Liver (tissue), 8 donors: ENCODE measurements at regions not wholly inside any gene's neighbourhood (a gene's known extent, or its start where the extent isn't known, plus 50 kb on each side); places are given as distances from the start of the nearest gene placed in this dataset.

Experiments
- DNase-seq: peaks from one replicate; pipeline ENCODE4 v3.0.0-alpha.2; 2017; ENCODE audit warnings: low spot score
- H3K27ac ChIP-seq, 2 donors: one replicate each; pipeline ENCODE4 v1.7.0; 2013; ENCODE audit warnings: inconsistent platforms in 2 of 2, low read length in 2 of 2, control low read depth in 1 of 2, low read depth in 1 of 2, mild to moderate bottlenecking in 1 of 2
- H3K27me3 ChIP-seq, 4 donors: one replicate each; pipeline versions ENCODE4 v1.6.1 to v1.7.0; 2013; ENCODE audit warnings: low read length in 3 of 4, inconsistent platforms in 1 of 4, mild to moderate bottlenecking in 1 of 4, moderate library complexity in 1 of 4; ENCODE audit not compliant: control insufficient read depth in 4 of 4, insufficient read depth in 4 of 4
- H3K36me3 ChIP-seq, 4 donors: one replicate each; pipeline versions ENCODE4 v1.6.1 to v1.7.0; 2013; ENCODE audit warnings: low read length in 3 of 4, mild to moderate bottlenecking in 3 of 4, low read depth in 1 of 4, moderate library complexity in 1 of 4; ENCODE audit not compliant: control insufficient read depth in 4 of 4, insufficient read depth in 3 of 4
- H3K4me1 ChIP-seq, 4 donors: one replicate each; pipeline versions ENCODE4 v1.6.1 to v1.7.0; 2013; ENCODE audit warnings: low read length in 3 of 4, mild to moderate bottlenecking in 3 of 4, moderate library complexity in 1 of 4; ENCODE audit not compliant: control insufficient read depth in 4 of 4, insufficient read depth in 4 of 4
- H3K4me3 ChIP-seq, 3 donors: one replicate each; pipeline versions ENCODE4 v1.6.1 to v1.7.0; 2013; ENCODE audit warnings: low read length in 3 of 3, control low read depth in 1 of 3, low read depth in 1 of 3, mild to moderate bottlenecking in 1 of 3
- H3K9ac ChIP-seq, 2 donors: one replicate each; pipeline ENCODE4 v1.7.0; 2013; ENCODE audit warnings: low read length in 2 of 2, mild to moderate bottlenecking in 2 of 2, moderate library complexity in 2 of 2, control low read depth in 1 of 2, low read depth in 1 of 2
- H3K9me3 ChIP-seq, 4 donors: one replicate each; pipeline versions ENCODE4 v1.6.1 to v1.7.0; 2013; ENCODE audit warnings: low read length in 3 of 4; ENCODE audit not compliant: control insufficient read depth in 4 of 4
- ATF3 ChIP-seq: IDR thresholded peaks from 2 replicates; pipeline ENCODE4 v1.6.1; 2016; ENCODE audit warnings: antibody characterized with exemption
- CTCF ChIP-seq: fragments of 150-350 bp; IDR thresholded peaks from 2 replicates; pipeline ENCODE4 v1.5.1; 2017; ENCODE audit warnings: improper control_type of control experiment, low read depth, low read length; ENCODE audit not compliant: missing input control
- EGR1 ChIP-seq, 2 donors: IDR thresholded peaks; 2 replicates each; pipeline ENCODE4 v1.6.1; 2016 to 2018; ENCODE audit warnings: antibody characterized with exemption in 2 of 2, low read depth in 2 of 2
- FOXA1 ChIP-seq: IDR thresholded peaks from 2 replicates; pipeline ENCODE4 v1.6.1; 2016; ENCODE audit warnings: antibody characterized with exemption
- FOXA2 ChIP-seq: IDR thresholded peaks from 2 replicates; pipeline ENCODE4 v1.6.1; 2016; ENCODE audit warnings: antibody characterized with exemption
- GABPA ChIP-seq, 2 donors: IDR thresholded peaks in 1 of 2; conservative IDR thresholded peaks in 1 of 2; 2 replicates each; pipeline ENCODE4 v1.6.1; 2016; ENCODE audit warnings: antibody characterized with exemption in 2 of 2, mild to moderate bottlenecking in 1 of 2, moderate library complexity in 1 of 2
- HNF4A ChIP-seq, 2 donors: conservative IDR thresholded peaks; 2 replicates each; pipeline ENCODE4 v1.6.1; 2016; ENCODE audit warnings: antibody characterized with exemption in 2 of 2, mild to moderate bottlenecking in 2 of 2
- HNF4G ChIP-seq: IDR thresholded peaks from 2 replicates; pipeline ENCODE4 v1.6.1; 2016; ENCODE audit warnings: antibody characterized with exemption
- JUND ChIP-seq, 2 donors: IDR thresholded peaks; 2 replicates each; pipeline ENCODE4 v1.6.1; 2016; ENCODE audit warnings: antibody characterized with exemption in 2 of 2
- MAX ChIP-seq: IDR thresholded peaks from 2 replicates; pipeline ENCODE4 v1.6.1; 2016; ENCODE audit warnings: antibody characterized with exemption
- NR2F2 ChIP-seq: IDR thresholded peaks from 2 replicates; pipeline ENCODE4 v1.6.1; 2016; ENCODE audit warnings: antibody characterized with exemption
- RAD21 ChIP-seq, 2 donors: IDR thresholded peaks; 2 replicates each; pipeline ENCODE4 v1.6.1; 2016; ENCODE audit warnings: antibody characterized with exemption in 2 of 2, mild to moderate bottlenecking in 2 of 2
- REST ChIP-seq: IDR thresholded peaks from 2 replicates; pipeline ENCODE4 v1.6.1; 2016; ENCODE audit warnings: antibody characterized with exemption, mild to moderate bottlenecking
- RXRA ChIP-seq, 2 donors: IDR thresholded peaks; 2 replicates each; pipeline ENCODE4 v1.6.1; 2017 to 2018; ENCODE audit warnings: antibody characterized with exemption in 2 of 2, mild to moderate bottlenecking in 1 of 2
- SP1 ChIP-seq: IDR thresholded peaks from 2 replicates; pipeline ENCODE4 v1.6.1; 2018; ENCODE audit warnings: antibody characterized with exemption, mild to moderate bottlenecking
- TAF1 ChIP-seq: conservative IDR thresholded peaks from 2 replicates; pipeline ENCODE4 v1.6.1; 2016; ENCODE audit warnings: antibody characterized with exemption, mild to moderate bottlenecking
- YY1 ChIP-seq: IDR thresholded peaks from 2 replicates; pipeline ENCODE4 v1.6.1; 2016; ENCODE audit warnings: antibody characterized with exemption, mild to moderate bottlenecking
- ZBTB33 ChIP-seq: IDR thresholded peaks from 2 replicates; pipeline ENCODE4 v1.6.1; 2016; ENCODE audit warnings: antibody characterized with exemption
- WGBS: extraction: QIAGEN DNeasy Blood & Tissue Kit; methylation state at CpG from one replicate; pipeline ENCODE4 v1.1.7; 2013; 5-methylcytosine and 5-hydroxymethylcytosine counted together
- donor health status: healthy.
- donor health status: healthy.
- donor health status: healthy.
- donor health status: healthy.
- donor health status: healthy.

- DNase-seq, result no peak
- Histone ChIP-seq H3K9me3 (no peaks in the 10 kb centered on the region), H3K9ac (no peak overlapping the region), H3K27me3 (peaks cover 0 to 5% (median 0%) of the 10 kb centered on the region in 4 donors), H3K36me3 (no peaks in the 10 kb centered on the region), H3K27ac (no peak overlapping the region), H3K4me1 (no peaks in the 10 kb centered on the region), H3K4me3 (no peak overlapping the region)
- TF ChIP-seq HNF4G (no peak), JUND (IDR thresholded peaks at IDR 0.05) (no peak), RAD21 (IDR thresholded peaks at IDR 0.05) (no peak), MAX (no peak), EGR1 (IDR thresholded peaks at IDR 0.05; ENCODE audit: low read depth in 2 of 2) (no peak)
Measured at GRCh38 chr16:5454349-5454748, 356.8 kb upstream of the EEF2KMT start.

GRCh38 chr16:5451641-5452040, 354.0 kb upstream of the EEF2KMT start:
- H3K4me3 ChIP-seq, result no peak overlapping the region
- H3K36me3 ChIP-seq, result no peaks in the 10 kb centered on the region
- H3K4me1 ChIP-seq, result no peaks in the 10 kb centered on the region
- H3K27me3 ChIP-seq, result peaks cover 0 to 5% (median 0%) of the 10 kb centered on the region in 4 donors
- TF ChIP-seq MAX, result no peak
- no peak for TF ChIP-seq FOXA1
- no peak for TF ChIP-seq RXRA (IDR thresholded peaks at IDR 0.05)
- no peak for TF ChIP-seq REST
- TF ChIP-seq HNF4G, result no peak
- TF ChIP-seq FOXA2, result no peak
- TF ChIP-seq NR2F2, result no peak
- no peak for TF ChIP-seq YY1
- no peak for TF ChIP-seq JUND (IDR thresholded peaks at IDR 0.05)
- TF ChIP-seq ZBTB33, result no peak
- no peak for TF ChIP-seq GABPA (IDR thresholded peaks at IDR 0.05 in 1 of 2, conservative IDR thresholded peaks at IDR 0.05 in 1 of 2)
- no peak for TF ChIP-seq ATF3
- TF ChIP-seq TAF1, result no peak
- TF ChIP-seq RAD21 (IDR thresholded peaks at IDR 0.05), result no peak
- TF ChIP-seq CTCF, result no peak
- TF ChIP-seq SP1, result no peak
- TF ChIP-seq HNF4A (conservative IDR thresholded peaks at IDR 0.05), result no peak
- no peak for TF ChIP-seq EGR1 (IDR thresholded peaks at IDR 0.05; ENCODE audit: low read depth in 2 of 2)
- no peaks in the 10 kb centered on the region for H3K9me3 ChIP-seq
- 37% methylated on average over 7 of the region's 7 CpGs for WGBS
- no peak overlapping the region for H3K27ac ChIP-seq
- H3K9ac ChIP-seq, result no peak overlapping the region
- no peak for DNase-seq
